NCI-H2196 treated with DMSO at 0.1 percent for 48 hours (cell line): ENCODE measurements at regions not wholly inside any gene's neighbourhood (a gene's known extent, or its start where the extent isn't known, plus 50 kb on each side); places are given as distances from the start of the nearest gene placed in this dataset.
"Not testable (repeated sequence)": the region's sequence is repeated elsewhere in the genome, so short reads cannot be mapped to it uniquely, and the experiment has no call there.

ENCODE experiments used
- DNase-seq: peaks from one replicate; lab custom pipeline; 2025; ENCODE audit not compliant: unreplicated experiment; lab: John Stamatoyannopoulos, UW

- DNase-seq = no peak
These were observed 120.6 kb downstream of the BCHE start for GRCh38 chr3:165716592-165716991.

DNA sequence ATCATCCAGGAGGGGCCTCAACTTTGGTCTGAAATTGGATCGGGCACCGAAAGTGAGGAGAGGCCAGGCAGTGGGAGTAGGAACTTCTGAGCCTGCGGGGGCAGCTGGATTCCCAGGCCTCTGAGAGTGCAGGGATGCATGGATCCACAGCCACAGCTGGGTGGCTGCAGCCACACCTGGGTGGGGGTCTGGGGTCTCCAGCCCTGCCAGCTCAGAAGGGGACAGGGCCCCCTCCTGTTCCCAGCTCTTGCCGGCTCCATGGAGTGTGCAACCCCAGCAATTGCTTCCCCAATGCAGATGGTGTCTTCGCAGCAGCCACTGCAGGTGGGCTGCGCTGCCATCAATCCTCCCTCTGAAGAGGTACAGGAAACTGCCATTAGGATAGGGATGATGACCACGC, 123.7 kb downstream of the BCHE start:
- DNase-seq = no peak

GRCh38 chr3:165712382-165712781, 124.8 kb downstream of the BCHE start:
- no peak for DNase-seq

GRCh38 chr3:165697910-165698309, 139.3 kb downstream of the BCHE start:
- no peak for DNase-seq

GRCh38 chr3:165696496-165696895, 140.7 kb downstream of the BCHE start:
- no peak for DNase-seq

GRCh38 chr3:165683947-165684346, 153.3 kb downstream of the BCHE start:
- DNase-seq = no peak

DNA sequence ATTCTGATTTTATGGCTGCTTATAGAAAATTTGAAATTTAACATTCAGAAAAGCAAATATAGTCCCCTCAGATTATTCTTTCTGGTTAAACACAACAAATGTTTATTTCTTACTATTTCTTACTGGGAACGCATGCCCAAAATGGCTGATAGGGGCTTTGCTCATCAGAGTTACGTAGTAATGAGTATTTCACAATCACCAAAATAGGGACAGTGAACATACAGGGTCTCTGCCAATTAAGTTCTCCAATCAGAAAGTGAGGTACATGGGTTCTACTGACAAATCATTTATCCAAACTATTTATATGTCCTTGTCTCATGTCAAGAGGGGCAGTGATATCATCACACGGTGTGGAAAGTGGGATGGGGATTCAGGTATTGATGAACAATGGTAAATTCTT, 154.5 kb downstream of the BCHE start:
- DNase-seq = no peak

DNA sequence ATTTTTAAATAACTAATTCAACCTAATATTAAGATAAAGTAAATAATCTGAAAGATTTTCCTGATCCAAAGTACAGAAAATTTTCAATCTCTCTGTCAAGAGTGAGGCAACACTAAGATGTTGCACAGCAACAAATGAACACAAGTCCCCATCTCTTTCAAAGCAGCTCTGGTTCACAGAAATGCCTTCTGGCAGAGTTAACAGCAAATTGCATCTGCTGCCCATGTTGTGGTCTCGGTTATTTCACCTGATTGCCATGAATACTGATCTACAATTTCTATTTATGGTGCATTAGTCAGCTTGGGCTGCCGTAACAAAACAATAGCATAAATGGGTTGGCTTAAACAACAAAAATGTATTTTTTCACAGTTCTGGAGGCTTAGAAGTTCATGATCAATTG, 167.3 kb downstream of the BCHE start:
- no peak for DNase-seq

DNA sequence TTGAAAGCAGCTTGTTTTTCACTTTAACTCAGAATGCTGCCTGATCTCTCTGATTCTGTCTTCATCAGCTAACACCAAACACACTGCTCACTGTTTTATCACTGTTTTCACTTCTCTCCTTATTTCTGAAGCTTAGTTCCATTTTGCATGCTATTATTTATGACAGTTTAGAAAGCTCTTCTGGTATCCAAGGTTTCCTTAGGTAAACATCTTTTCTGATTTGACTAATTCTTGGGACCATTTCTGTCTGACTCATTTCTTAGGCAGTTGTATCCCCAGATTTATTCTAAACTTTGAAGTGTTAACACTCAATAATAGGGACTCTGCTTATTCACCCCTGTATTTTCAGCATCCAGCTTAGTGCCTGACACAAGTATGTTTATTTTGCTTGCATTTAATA, 167.7 kb downstream of the BCHE start:
- no peak for DNase-seq

DNA sequence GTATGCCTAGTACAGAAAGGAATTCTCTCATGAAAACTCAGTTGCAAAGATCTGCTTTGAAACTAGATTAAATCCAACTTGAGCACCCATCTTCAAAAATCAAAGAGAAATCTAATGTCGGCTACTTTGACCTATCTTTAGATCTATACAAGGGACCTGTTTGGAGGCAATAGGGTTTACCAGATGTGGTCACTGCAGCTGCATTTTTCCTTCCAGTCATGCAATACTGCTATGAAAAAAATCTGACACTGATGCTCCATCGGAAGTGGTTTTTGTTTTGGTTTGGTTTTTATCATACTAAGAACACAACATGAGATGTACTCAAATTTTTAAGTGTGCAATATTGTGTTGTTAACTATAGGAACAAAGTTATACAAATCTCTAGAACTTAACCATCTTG, 169.5 kb downstream of the BCHE start:
- DNase-seq = no peak

GRCh38 chr3:165658027-165658426, 179.2 kb downstream of the BCHE start:
- DNase-seq = no peak

DNA sequence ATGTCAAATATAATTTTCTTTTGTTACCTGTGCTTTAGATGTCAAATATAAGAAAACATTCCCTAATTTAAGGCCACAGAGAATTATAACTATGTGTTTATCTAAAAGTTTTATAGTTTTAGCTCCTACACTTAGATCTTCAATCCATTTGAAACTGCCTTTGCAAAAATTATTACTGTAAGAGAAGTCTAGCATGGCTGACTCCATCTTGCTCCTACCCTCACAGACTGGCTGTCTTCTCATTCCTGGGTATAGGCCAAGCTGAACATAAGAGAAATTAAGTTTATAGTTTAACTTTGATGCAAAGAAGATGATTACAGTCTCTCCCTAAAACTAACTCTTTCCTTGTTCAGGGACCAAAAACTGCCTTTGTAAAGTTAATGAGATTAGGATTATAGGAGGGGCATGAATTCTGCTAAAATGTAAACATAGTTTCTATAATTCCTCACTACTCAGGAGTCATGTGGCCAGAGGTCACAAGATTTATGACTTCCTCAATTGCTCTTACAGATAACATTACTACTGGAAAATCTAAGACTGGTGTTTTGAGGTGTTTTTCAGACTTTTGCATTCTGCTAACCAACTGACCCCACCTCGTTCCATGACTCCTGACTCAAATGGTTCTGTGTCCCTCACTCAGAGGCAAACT, 184.0 kb downstream of the BCHE start:
- DNase-seq = no peak

GRCh38 chr3:165649282-165649681, 187.9 kb downstream of the BCHE start:
- not testable (repeated sequence) for DNase-seq

- DNase-seq = no peak
These were observed 192.0 kb downstream of the BCHE start for GRCh38 chr3:165645191-165645590.

GRCh38 chr3:165644331-165644730, 192.9 kb downstream of the BCHE start:
- DNase-seq = no peak

GRCh38 chr3:165643425-165643824, 193.8 kb downstream of the BCHE start:
- DNase-seq = no peak

DNA sequence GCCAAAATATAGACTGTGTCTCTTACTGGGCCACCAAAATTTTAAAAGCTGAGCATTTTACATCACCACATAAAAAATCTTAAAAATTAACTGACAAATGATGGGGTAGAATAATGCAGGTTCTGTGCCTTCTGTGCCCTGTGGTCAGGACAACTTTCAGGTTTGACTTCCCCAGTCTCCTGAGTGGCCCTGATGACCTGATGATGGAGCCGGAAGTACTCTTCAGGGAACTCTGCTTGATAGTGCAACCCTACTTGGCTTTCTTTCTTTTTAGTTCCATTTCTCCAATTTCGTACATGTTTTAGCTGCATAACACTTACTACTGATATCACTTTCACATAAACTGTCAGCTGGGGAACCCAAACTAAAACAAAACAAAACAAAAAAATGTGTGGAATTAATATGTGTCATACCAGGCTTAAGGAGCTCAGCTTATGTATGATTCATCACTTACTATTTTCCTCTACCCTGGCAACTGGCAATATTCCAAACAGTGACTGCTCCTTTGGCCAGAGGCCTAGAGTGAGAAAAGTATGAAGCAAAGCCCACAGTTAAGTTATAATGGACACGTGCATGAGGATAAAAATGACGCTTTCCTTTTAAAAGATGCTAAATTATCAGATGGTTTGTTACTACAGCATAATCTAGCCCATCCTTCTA, 194.3 kb downstream of the BCHE start:
- peak; percentile 21 for DNase-seq

DNA sequence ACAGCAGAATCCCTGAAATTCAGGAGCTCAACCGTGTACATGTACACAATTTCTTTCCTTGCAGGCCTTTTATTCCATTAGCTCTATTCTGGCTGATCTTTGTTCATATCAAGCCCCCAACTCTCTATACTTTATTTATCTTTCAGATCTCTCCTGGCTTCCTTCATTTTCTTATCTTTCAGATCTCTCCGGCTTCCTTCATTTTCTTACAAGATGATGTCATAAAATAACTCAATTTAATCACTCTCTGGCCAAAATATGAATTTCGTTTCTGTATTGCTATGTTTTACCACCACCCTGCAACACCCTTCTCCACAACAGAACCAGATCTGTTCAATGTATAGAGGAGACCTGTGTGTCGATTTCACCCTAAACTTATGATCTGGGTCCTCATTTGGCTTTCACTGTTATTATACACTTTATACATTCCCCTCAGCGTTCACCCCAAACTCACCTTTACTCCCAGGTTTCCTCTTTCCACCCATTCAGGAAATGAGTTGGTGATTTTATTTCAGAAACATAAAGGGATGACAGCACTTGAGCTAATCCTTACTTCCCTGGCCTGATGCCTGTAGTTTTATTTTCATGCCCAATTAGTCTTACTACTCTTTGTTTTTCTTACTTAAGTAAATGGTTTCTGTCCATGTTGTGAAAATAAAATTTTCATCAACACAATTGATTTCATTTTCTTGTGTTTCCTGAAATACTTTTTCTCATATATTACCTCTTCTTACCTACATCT, 195.5 kb downstream of the BCHE start:
- no peak for DNase-seq

DNA sequence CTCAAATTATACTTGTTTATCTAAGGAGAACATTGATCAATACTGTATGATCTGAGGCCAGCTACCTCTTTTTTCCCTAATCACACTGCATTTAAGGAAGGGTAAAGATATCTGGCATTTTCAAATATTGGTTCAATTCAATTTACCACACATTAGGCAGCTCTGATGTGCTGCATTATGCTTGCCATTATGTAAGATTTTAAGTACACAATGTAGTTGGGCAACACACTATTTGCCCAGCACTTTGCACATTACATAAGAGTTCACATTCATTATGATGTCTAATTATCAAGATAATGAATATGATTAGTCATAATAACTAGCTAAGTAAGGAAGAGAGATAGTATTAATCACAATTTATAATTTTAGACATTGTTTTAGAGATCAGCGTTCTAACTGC, 196.3 kb downstream of the BCHE start:
- no peak for DNase-seq

- DNase-seq = no peak
These were observed 197.2 kb downstream of the BCHE start for GRCh38 chr3:165640031-165640430.

GRCh38 chr3:165638034-165638433, 199.2 kb downstream of the BCHE start:
- DNase-seq = no peak

DNA sequence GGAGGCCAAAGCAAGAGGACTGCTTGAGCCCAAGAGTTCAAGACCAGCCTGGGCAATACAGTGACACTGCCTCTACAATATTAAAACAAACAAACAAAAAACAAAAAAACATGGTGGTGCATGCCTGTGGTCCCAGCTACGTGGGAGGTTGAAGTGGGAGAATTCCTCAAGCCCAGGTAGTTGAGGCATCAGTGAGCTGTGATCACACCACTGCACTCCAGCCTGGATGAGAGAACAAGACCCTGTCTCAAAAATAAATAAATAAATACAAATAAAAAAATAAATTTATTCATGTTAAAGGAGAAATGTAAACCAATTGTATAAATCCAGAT, 200.6 kb downstream of the BCHE start:
- no peak for DNase-seq
